DND-41 (cell line): ENCODE measurements at regions not wholly inside any gene's neighbourhood (a gene's known extent, or its start where the extent isn't known, plus 50 kb on each side); places are given as distances from the start of the nearest gene placed in this dataset.

ENCODE experiments used
- EZH2 ChIP-seq: IDR thresholded peaks from 3 replicates; pipeline ENCODE4 v1.6.1; 2012; ENCODE audit warnings: borderline replicate concordance, low read depth, mild to moderate bottlenecking, moderate library complexity, low read length, inconsistent platforms; ENCODE audit not compliant: severe bottlenecking
- TF ChIP-seq, protein P1 (sequence below): IDR thresholded peaks from 2 replicates; pipeline ENCODE4 v1.5.1; 2012; ENCODE audit warnings: borderline replicate concordance, low read length, moderate library complexity, mild to moderate bottlenecking; ENCODE audit not compliant: poor library complexity, severe bottlenecking; ENCODE audit errors: extremely low read depth

GRCh38 chr21:31447505-31447904, 103.4 kb upstream of the TIAM1 start:
- TF ChIP-seq, protein P1, sequence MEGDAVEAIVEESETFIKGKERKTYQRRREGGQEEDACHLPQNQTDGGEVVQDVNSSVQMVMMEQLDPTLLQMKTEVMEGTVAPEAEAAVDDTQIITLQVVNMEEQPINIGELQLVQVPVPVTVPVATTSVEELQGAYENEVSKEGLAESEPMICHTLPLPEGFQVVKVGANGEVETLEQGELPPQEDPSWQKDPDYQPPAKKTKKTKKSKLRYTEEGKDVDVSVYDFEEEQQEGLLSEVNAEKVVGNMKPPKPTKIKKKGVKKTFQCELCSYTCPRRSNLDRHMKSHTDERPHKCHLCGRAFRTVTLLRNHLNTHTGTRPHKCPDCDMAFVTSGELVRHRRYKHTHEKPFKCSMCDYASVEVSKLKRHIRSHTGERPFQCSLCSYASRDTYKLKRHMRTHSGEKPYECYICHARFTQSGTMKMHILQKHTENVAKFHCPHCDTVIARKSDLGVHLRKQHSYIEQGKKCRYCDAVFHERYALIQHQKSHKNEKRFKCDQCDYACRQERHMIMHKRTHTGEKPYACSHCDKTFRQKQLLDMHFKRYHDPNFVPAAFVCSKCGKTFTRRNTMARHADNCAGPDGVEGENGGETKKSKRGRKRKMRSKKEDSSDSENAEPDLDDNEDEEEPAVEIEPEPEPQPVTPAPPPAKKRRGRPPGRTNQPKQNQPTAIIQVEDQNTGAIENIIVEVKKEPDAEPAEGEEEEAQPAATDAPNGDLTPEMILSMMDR: no peak
- no peak for TF ChIP-seq EZH2
